Activated T-cell treated with anti-CD3 and anti-CD28 coated beads, Interleukin-2, amount 50 U/mL, for 48 hours (primary cell): ENCODE measurements at regions not wholly inside any gene's neighbourhood (a gene's known extent, or its start where the extent isn't known, plus 50 kb on each side); places are given as distances from the start of the nearest gene placed in this dataset.

Experiments used
- DNase-seq, 2 experiments: peaks; one replicate each; pipeline ENCODE4 v3.0.0-alpha.2; 2020

DNA sequence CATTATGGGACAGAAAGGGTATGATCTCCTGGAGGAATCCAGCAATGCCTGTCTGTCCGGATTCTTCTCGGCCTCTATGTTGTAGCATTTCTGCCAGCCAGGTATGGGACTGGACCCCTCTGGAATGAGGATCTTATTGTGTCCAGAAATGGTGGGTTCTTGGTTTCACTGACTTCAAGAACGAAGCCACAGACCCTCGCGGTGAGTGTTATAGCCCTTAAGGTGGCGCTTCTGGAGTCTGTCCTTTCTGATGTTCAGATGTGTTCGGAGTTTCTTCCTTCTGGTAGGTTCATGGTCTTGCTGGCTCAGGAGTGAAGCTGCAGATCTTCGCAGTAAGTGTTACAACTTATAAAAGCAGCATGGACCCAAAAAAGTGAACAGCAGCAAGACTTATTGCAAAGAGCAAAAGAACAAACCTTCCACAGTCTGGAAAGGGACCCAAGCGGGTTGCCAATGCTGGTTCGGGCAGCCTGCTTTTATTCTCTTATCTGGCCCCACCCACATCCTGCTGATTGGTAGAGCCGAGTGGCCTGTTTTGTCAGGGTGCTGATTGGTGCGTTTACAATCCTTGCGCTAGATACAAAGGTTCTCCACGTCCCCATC is 62.3 kb upstream of the IER3 start:
- DNase-seq = peak in 1 of 2 experiments; percentile 42

GRCh38 chr6:30804333-30804732 is 60.0 kb upstream of the IER3 start:
- DNase-seq = no peak

- no peak for DNase-seq
These were observed 58.4 kb upstream of the IER3 start for GRCh38 chr6:30802731-30803130.

GRCh38 chr6:30801950-30802349 is 57.6 kb upstream of the IER3 start:
- DNase-seq = no peak

GRCh38 chr6:30800871-30801270 is 56.5 kb upstream of the IER3 start:
- no peak for DNase-seq

- no peak for DNase-seq
These were observed 54.9 kb upstream of the IER3 start for GRCh38 chr6:30799210-30799609.

GRCh38 chr6:30798494-30798893 is 54.1 kb upstream of the IER3 start:
- DNase-seq = no peak

GRCh38 chr6:30795549-30796293 is 51.4 kb upstream of the IER3 start:
- DNase-seq = no peak
